Type B pancreatic cell (in vitro differentiated cells): ENCODE measurements at regions not wholly inside any gene's neighbourhood (a gene's known extent, or its start where the extent isn't known, plus 50 kb on each side); places are given as distances from the start of the nearest gene placed in this dataset.
"Not testable (repeated sequence)": the region's sequence is repeated elsewhere in the genome, so short reads cannot be mapped to it uniquely, and the experiment has no call there.

Experiments
- DNase-seq: peaks from one replicate; pipeline ENCODE4 v3.0.0; 2021; ENCODE audit warnings: mixed read lengths; ENCODE audit not compliant: unreplicated experiment; ENCODE audit errors: extremely low spot score
- H3K27ac Mint-ChIP-seq: 2 replicates; pipeline ENCODE4 v1.8.0; 2021; ENCODE audit warnings: mild to moderate bottlenecking, mixed read lengths
- H3K27me3 Mint-ChIP-seq: 2 replicates; pipeline ENCODE4 v1.8.0; 2021; ENCODE audit warnings: mixed read lengths
- H3K36me3 Mint-ChIP-seq: 2 replicates; pipeline ENCODE4 v1.8.0; 2021; ENCODE audit warnings: mixed read lengths
- H3K4me1 Mint-ChIP-seq: one replicate; pipeline ENCODE4 v1.8.0; 2021; ENCODE audit warnings: mixed read lengths; ENCODE audit not compliant: unreplicated experiment
- H3K4me3 Mint-ChIP-seq: 2 replicates; pipeline ENCODE4 v1.8.0; 2021; ENCODE audit warnings: mild to moderate bottlenecking, mixed read lengths
- H3K9me3 Mint-ChIP-seq: 2 replicates; pipeline ENCODE4 v1.8.0; 2021; ENCODE audit warnings: mixed read lengths
- TF ChIP-seq, protein P1 (sequence below): fragments of 200-600 bp; sonication (generic); conservative IDR thresholded peaks from 2 replicates; pipeline ENCODE4 v1.5.0; 2021; ENCODE audit warnings: antibody characterized with exemption, mild to moderate bottlenecking

GRCh38 chr12:46904406-46905238 lies 78.8 kb upstream of the SLC38A4 start:
- H3K27ac Mint-ChIP-seq: peak overlapping the region; percentile 19
- no peak overlapping the region for H3K4me3 Mint-ChIP-seq
- H3K4me1 Mint-ChIP-seq: peaks cover 7% of the 10 kb centered on the region

GRCh38 chr12:46905239-46905627 lies 79.4 kb upstream of the SLC38A4 start:
- H3K4me1 Mint-ChIP-seq, H3K36me3 Mint-ChIP-seq, H3K9me3 Mint-ChIP-seq, H3K27me3 Mint-ChIP-seq, H3K4me3 Mint-ChIP-seq, DNase-seq: not testable (repeated sequence)
- peak overlapping the region; percentile 19 for H3K27ac Mint-ChIP-seq

More at GRCh38 chr12:46904406-46905238, 78.8 kb upstream of the SLC38A4 start:
- TF ChIP-seq, protein P1, sequence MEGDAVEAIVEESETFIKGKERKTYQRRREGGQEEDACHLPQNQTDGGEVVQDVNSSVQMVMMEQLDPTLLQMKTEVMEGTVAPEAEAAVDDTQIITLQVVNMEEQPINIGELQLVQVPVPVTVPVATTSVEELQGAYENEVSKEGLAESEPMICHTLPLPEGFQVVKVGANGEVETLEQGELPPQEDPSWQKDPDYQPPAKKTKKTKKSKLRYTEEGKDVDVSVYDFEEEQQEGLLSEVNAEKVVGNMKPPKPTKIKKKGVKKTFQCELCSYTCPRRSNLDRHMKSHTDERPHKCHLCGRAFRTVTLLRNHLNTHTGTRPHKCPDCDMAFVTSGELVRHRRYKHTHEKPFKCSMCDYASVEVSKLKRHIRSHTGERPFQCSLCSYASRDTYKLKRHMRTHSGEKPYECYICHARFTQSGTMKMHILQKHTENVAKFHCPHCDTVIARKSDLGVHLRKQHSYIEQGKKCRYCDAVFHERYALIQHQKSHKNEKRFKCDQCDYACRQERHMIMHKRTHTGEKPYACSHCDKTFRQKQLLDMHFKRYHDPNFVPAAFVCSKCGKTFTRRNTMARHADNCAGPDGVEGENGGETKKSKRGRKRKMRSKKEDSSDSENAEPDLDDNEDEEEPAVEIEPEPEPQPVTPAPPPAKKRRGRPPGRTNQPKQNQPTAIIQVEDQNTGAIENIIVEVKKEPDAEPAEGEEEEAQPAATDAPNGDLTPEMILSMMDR: no peak
- H3K36me3 Mint-ChIP-seq: no peaks in the 10 kb centered on the region
- H3K9me3 Mint-ChIP-seq: no peaks in the 10 kb centered on the region
- no peak for DNase-seq
- H3K27me3 Mint-ChIP-seq: no peaks in the 10 kb centered on the region

- TF ChIP-seq, protein P1: no peak
- Mint-ChIP-seq H3K27ac (no peak overlapping the region), H3K9me3 (peaks cover 5% of the 10 kb centered on the region), H3K4me1 (peaks cover 7% of the 10 kb centered on the region), H3K36me3 (no peaks in the 10 kb centered on the region), H3K27me3 (no peaks in the 10 kb centered on the region), H3K4me3 (no peak overlapping the region)
- no peak for DNase-seq
Measured at GRCh38 chr12:46907791-46908190, 82.0 kb upstream of the SLC38A4 start.

- no peak for DNase-seq
Measured at GRCh38 chr12:46908236-46908935, 82.6 kb upstream of the SLC38A4 start.

DNA sequence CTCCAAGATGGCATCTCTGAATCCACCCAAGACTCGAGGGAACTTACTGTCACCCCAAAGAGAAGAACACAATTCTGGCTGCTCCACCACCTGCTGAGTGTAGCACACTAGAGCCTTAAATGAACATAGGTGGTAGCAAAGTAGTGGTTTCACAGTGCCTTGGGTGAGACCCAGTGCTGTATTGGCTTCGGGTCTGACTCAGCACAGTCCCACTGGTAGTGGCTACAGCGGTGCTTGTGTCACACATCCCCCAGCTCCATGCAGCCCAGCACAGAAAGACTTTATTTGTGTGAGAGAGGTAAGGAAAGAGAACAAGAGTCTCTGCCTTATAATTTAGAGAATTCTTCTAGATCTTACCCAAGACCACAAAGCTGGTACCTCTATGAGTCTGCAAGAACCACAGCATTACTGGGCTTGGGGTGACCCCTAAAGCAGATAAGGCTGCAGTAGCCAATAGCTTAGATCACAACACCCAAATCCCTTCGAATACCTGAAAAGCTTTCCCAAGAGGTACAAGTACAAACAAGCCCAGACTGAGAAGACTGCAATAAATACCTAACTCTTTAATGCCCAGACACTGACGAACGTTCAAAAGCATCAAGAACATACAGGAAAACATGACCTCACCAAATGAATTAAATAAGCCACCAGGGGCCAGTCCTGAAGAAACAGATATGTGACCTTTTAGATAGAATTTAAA lies 83.3 kb upstream of the SLC38A4 start:
- no peak for DNase-seq
- H3K4me1 Mint-ChIP-seq: peaks cover 7% of the 10 kb centered on the region

More at GRCh38 chr12:46908236-46908935, 82.6 kb upstream of the SLC38A4 start:
- Mint-ChIP-seq H3K4me3 (no peak overlapping the region), H3K27me3 (no peaks in the 10 kb centered on the region), H3K9me3 (peaks cover 5% of the 10 kb centered on the region), H3K27ac (no peak overlapping the region), H3K4me1 (peaks cover 7% of the 10 kb centered on the region), H3K36me3 (no peaks in the 10 kb centered on the region)
- TF ChIP-seq, protein P1: no peak

More for the DNA sequence above, 83.3 kb upstream of the SLC38A4 start:
- Mint-ChIP-seq H3K9me3 (peaks cover 5% of the 10 kb centered on the region), H3K36me3 (no peaks in the 10 kb centered on the region), H3K27me3 (no peaks in the 10 kb centered on the region), H3K4me3 (no peak overlapping the region), H3K27ac (no peak overlapping the region)
- TF ChIP-seq, protein P1: no peak
